ENCODE measurements at regions not wholly inside any gene's neighbourhood (a gene's known extent, or its start where the extent isn't known, plus 50 kb on each side); places are given as distances from the start of the nearest gene placed in this dataset.
"Not testable (repeated sequence)": the region's sequence is repeated elsewhere in the genome, so short reads cannot be mapped to it uniquely, and the experiment has no call there.

GRCh38 chr10:3891396-3891795, 106.4 kb upstream of the KLF6 start:
- in situ Hi-C loops (cut with HindIII; ENCODE audit: low sequenced_read_pairs): no loop called here

DNA sequence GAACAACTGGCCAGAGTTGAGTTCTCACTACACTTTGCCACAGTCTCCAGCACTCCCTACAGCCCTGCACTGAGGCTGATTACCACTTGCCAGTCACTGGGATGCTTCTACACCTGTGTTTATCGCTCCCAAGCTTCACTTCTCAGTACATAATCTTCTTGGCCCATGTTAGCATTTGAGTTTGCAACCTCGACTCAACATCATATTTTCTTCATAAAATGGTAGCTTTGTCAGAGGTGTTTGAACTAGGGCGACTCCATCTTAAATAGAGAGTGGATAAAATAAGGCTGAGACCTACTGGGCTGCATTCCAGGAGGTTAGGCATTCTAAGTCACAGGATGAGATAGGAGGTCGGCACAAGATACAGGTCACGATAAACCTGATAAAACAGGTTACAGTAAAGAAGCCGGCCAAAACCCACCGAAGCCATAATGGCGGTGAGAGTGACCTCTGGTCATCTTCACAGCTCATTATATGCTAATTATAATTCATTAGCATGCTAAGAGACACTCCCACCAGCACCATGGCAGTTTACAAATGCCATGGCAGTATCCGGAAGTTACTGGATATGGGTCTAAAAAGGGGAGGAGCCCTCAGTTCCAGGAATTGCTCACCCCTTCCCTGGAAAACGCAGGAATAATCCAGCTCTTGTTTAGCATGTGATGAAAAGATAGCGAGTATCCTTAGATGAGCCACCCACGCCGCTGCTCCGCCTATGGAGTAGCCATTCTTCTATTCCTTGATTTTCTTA, 105.8 kb upstream of the KLF6 start:
- in situ Hi-C loops (cut with HindIII; ENCODE audit: low sequenced_read_pairs): no loop called here

GRCh38 chr10:3889961-3890522, 105.0 kb upstream of the KLF6 start:
- in situ Hi-C loops (cut with HindIII; ENCODE audit: low sequenced_read_pairs): no loop called here

- in situ Hi-C loops (cut with HindIII; ENCODE audit: low sequenced_read_pairs): no loop called here
Measured at GRCh38 chr10:3887885-3888476, 103.0 kb upstream of the KLF6 start.

- in situ Hi-C loops (cut with HindIII; ENCODE audit: low sequenced_read_pairs): no loop called here
Measured at GRCh38 chr10:3887404-3887803, 102.4 kb upstream of the KLF6 start.

DNA sequence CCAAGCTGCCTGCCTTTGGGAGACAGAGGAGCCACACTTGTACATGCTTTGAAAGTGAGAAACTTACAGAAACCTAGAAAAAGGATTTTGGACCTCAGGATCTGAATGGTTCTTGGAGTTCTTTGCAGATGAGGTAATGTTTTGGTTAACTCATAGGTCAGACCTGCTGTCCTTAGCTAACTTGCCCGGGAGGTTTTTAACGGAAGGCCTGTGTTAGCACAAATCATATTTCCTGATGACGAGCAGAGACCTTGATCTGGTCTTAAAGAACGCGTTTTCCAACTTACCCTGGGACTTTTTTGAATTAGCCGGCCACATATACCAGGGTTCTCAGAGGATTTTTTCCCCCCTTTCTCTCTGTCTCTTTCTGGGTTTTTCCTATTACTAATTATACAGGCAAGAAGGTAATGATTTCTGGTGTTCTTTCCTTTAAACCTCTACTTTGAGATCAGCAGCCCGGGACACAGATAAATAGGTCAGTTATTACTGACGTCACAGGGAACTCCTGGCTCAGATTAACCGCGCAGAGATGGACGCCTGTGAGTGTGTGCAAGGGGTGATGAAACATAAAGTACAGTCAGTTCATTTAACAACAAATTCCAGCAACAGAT, 101.7 kb upstream of the KLF6 start:
- in situ Hi-C loops (cut with HindIII; ENCODE audit: low sequenced_read_pairs): no loop called here

GRCh38 chr10:3886191-3886590, 101.2 kb upstream of the KLF6 start:
- in situ Hi-C loops (cut with HindIII; ENCODE audit: low sequenced_read_pairs): no loop called here

DNA sequence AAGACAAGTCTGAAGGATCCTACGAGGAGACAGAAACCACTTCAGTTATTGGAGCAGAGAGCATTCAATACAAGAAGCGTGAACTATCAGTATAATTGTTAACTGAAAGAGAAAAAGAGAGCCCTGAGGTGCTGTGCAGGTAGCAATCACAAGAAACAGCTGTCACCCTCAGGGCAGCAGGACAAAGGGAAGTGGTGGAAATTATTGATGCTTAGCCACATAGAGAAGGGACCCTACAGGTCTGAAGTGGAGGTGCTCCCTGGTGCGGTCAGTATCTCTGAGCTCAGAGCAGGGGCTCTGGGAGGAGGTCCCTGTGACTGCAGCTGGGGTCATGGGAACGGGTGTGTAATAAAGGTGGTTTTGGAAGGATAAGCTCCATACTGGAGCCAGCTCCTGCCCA, 97.8 kb upstream of the KLF6 start:
- in situ Hi-C loops (cut with HindIII; ENCODE audit: low sequenced_read_pairs): no loop called here

GRCh38 chr10:3881622-3882021, 96.6 kb upstream of the KLF6 start:
- in situ Hi-C loops (cut with HindIII; ENCODE audit: low sequenced_read_pairs): no loop called here

- in situ Hi-C loops (cut with HindIII; ENCODE audit: low sequenced_read_pairs): no loop called here
Measured at GRCh38 chr10:3879073-3879472, 94.1 kb upstream of the KLF6 start.

- in situ Hi-C loops (cut with HindIII; ENCODE audit: low sequenced_read_pairs): no loop called here
Measured at GRCh38 chr10:3877211-3878000, 92.4 kb upstream of the KLF6 start.

GRCh38 chr10:3876350-3876962, 91.4 kb upstream of the KLF6 start:
- in situ Hi-C loops (cut with HindIII; ENCODE audit: low sequenced_read_pairs): no loop called here

DNA sequence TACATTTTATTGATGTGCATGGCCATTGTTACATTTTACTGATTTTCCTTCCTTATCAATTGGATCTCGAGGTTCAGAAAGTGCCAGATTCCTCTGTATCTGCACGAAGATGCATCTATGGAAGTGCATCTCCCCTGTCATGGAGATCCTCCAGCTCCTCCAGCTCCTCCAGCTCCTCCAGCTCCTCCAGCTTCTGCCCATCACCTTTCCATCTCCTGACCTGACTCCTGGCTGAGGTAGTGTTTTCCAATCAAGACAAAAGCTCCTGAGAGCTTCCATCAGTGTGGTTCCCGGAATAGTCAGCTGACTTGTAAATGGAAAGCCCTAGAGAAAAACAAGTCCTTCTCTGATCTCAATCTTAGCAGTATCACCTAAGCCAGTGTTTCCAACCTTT, 90.8 kb upstream of the KLF6 start:
- in situ Hi-C loops (cut with HindIII; ENCODE audit: low sequenced_read_pairs): no loop called here

DNA sequence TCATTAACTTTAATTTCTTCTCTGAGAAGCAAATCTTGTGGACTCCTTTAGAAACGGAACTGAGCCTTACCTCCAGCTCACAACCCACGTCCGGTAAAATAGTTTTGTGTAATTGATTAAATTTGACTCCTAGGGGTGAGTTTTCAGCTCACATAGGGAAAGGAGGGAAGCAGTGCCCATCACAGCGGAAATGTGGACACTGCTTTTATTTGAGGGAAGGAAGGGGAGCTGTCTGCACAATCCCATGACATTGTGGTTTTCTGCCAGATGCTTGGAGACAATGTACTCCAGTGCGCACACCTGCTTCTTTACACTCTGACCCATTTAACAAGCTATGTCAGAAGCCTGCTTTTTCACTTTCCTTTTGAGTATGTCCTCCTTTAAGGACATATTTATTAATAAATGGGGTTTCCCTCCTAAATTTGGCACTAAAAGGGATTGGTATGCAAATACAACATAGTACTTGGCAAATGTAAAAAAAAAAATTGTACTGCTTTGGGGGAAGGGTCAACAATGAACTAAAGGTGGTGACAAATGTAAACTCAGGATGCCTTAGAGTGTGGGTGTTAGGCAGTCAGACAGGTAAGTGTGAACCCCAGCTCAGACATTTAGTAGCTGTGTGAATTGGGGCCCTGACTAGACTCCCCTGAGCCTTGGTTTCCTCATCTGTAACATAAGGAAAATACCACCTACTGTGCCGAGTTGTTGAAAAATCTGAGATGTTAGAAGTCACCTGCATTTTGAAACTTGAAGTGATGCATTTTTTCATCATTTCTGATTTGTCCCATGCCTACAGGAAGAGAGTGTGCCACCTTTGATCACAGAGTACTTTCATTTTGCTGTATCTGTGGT, 90.2 kb upstream of the KLF6 start:
- in situ Hi-C loops (cut with HindIII; ENCODE audit: low sequenced_read_pairs): no loop called here

GRCh38 chr10:3874610-3874989, 89.6 kb upstream of the KLF6 start:
- in situ Hi-C loops (cut with HindIII; ENCODE audit: low sequenced_read_pairs): not testable (repeated sequence)

- in situ Hi-C loops (cut with HindIII; ENCODE audit: low sequenced_read_pairs): no loop called here
Measured at GRCh38 chr10:3873728-3874461, 88.9 kb upstream of the KLF6 start.

GRCh38 chr10:3872712-3873329, 87.8 kb upstream of the KLF6 start:
- in situ Hi-C loops (cut with HindIII; ENCODE audit: low sequenced_read_pairs): no loop called here

GRCh38 chr10:3871424-3871996, 86.5 kb upstream of the KLF6 start:
- in situ Hi-C loops (cut with HindIII; ENCODE audit: low sequenced_read_pairs): no loop called here

GRCh38 chr10:3869036-3869435, 84.0 kb upstream of the KLF6 start:
- in situ Hi-C loops (cut with HindIII; ENCODE audit: low sequenced_read_pairs): no loop called here
